ENCODE measurements at regions not wholly inside any gene's neighbourhood (a gene's known extent, or its start where the extent isn't known, plus 50 kb on each side); places are given as distances from the start of the nearest gene placed in this dataset.

DNA sequence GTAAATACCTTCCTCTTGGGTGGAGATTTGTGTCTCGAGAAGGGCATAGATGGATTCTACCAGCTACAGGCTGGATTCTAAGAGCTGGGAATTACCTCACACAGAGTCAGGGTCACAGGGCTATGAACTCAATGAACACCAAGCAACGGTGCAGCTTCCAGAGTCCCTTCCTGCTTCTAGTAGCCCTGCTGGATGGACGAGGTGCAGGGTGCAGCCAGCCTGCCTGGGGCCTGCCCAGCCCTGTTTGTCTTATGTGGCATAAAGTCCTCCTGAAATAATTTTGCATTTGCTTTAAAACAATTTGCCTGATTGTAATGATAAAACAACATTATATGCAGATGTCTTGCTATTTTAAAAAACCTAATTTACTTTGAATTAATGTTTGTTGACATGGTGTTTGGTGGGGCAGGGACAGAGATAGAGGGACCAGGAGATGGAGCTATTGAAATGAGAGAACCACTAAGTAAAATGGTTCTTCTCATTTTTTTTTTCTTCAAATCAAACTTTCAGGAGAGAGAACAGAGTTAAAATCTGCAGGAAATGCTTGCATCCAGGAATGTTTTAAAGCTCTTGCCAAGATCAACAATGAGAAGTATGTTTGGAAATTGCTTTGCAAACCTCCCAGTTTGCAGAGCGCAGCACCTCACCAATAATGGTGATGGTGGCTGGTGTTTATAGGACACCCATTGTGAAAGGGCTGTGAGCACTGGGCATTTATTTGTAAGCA, 305.4 kb upstream of the PODXL start:
- TF ChIP-seq FOS (IDR thresholded peaks at IDR 0.05; ENCODE audit: borderline replicate concordance, insufficient read depth, low read length), result no peak
- TF ChIP-seq, protein P1, sequence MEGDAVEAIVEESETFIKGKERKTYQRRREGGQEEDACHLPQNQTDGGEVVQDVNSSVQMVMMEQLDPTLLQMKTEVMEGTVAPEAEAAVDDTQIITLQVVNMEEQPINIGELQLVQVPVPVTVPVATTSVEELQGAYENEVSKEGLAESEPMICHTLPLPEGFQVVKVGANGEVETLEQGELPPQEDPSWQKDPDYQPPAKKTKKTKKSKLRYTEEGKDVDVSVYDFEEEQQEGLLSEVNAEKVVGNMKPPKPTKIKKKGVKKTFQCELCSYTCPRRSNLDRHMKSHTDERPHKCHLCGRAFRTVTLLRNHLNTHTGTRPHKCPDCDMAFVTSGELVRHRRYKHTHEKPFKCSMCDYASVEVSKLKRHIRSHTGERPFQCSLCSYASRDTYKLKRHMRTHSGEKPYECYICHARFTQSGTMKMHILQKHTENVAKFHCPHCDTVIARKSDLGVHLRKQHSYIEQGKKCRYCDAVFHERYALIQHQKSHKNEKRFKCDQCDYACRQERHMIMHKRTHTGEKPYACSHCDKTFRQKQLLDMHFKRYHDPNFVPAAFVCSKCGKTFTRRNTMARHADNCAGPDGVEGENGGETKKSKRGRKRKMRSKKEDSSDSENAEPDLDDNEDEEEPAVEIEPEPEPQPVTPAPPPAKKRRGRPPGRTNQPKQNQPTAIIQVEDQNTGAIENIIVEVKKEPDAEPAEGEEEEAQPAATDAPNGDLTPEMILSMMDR (IDR thresholded peaks at IDR 0.05; ENCODE audit: extremely low read depth in 1 of 2, insufficient read depth in 1 of 2, low read depth in 1 of 2, low read length in 2 of 2), result no peak
- TF ChIP-seq, protein P2, sequence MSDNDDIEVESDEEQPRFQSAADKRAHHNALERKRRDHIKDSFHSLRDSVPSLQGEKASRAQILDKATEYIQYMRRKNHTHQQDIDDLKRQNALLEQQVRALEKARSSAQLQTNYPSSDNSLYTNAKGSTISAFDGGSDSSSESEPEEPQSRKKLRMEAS (IDR thresholded peaks at IDR 0.05; ENCODE audit: insufficient read depth, insufficient read length), result no peak
- no peak for TF ChIP-seq POLR2A (IDR thresholded peaks at IDR 0.05; ENCODE audit: low read depth, low read length)
- peak; percentile 55 for TF ChIP-seq POLR2AphosphoS5 (IDR thresholded peaks at IDR 0.05; ENCODE audit: insufficient read depth, low read depth, low read length)
- TF ChIP-seq EZH2 (IDR thresholded peaks at IDR 0.05; ENCODE audit: borderline replicate concordance, low read depth, low read length, severe bottlenecking), result no peak
- no peak for TF ChIP-seq MYC (IDR thresholded peaks at IDR 0.05; ENCODE audit: low read depth, low read length)
- peak; percentile 62 for TF ChIP-seq GATA2 (IDR thresholded peaks at IDR 0.05; ENCODE audit: insufficient read depth, insufficient read length, low read depth, low read length)
